GM19395 (cell line): ENCODE measurements at regions not wholly inside any gene's neighbourhood (a gene's known extent, or its start where the extent isn't known, plus 50 kb on each side); places are given as distances from the start of the nearest gene placed in this dataset.

Experiments
- ATAC-seq: cut with Tn5 transposase; IDR thresholded peaks from one replicate; pipeline ENCODE4 v1.9.1; 2021; ENCODE audit warnings: mild to moderate bottlenecking, moderate library complexity; ENCODE audit not compliant: unreplicated experiment

DNA sequence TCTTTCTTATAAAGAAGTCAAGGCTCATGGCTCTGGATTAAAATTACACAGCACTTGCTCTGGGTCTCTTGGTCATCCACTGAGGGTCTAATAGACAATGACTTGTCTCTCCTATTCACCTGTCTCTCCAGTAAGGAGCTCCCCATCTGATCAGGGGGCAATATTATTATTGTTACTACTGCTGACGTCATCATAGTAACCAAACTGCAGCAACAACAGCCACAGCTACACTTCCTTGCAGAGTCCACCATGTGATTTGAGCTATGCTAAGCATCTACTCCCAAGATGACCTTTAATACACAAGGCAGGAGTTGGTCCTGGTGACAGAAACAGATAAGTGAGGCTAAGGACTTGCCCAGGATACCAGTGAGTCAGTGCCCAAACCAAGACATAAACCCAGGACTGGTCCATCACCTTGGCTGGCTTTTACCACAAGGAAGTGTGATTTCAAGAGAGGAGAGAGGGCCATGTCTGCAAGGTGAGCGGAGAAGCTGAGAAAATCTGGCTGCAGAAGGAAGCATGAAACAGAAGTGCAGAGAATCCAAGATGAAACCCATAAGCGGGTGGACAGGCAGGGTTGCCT lies 602.5 kb downstream of the PTPRU start:
- no peak for ATAC-seq

DNA sequence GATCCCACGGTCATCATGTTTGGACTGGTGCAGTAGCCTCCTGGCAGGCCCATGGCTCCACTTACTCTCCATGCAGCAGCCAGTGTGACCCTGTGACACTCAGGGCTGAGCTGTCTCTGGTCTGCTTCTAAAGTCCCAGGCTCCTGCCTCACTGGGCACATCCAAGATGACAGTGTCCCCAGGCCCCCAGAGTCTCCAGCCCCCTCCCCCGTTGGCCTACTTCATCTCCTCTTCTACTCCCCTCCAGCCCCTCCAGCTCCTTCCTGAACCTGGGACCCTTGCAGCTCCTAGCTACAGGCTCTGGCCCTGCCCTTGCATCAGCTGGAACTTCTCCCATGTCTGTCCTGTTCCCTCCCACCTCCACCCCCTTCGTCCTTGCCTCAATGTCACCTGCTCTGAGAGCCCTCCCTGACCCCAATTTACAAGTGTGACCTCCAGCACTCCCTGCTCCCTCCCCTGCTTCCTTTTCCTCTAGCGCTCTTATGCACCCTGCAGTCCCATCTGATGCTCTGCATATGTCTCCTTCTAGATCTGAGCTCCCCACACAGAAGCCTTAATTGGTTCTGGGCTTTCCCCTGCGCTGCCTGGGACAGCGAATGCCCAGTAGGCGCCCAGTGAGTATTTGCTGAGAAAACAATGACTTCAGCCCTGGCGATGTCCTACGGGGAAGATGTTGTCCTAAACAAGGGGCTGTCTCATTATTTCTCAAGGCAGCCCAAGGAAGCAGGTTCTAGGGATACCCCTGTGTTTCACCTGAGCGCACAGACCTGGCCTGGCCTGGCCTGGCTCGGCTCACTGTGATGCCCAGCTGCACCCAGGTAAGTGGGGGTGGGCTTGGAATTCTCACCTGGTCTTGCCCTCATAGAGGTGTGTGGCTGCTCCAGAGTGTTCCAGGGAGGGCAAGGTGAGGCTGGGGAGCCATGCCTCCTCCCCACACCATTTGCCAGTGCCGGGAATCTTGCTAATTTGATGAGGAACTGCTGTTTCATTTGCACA lies 600.6 kb downstream of the PTPRU start:
- no peak for ATAC-seq

DNA sequence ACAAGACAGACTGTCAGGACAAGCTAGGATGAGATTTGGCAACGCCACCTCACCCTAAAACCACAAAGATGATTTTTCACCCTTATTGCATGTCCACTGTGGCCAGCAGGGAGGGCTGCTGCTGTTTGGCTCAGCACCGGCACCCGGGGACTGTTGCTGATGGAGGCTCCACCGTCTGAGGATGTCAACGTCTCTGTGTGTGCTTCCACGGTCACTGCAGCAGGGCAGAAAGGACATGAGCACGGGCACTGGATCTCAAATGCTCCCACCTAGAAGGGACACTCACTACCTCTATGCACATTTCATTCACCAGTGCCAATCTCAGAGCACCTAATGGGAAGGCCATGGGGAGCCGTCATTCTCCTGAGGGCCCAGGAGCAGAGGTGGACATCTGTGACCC lies 599.6 kb downstream of the PTPRU start:
- no peak for ATAC-seq

DNA sequence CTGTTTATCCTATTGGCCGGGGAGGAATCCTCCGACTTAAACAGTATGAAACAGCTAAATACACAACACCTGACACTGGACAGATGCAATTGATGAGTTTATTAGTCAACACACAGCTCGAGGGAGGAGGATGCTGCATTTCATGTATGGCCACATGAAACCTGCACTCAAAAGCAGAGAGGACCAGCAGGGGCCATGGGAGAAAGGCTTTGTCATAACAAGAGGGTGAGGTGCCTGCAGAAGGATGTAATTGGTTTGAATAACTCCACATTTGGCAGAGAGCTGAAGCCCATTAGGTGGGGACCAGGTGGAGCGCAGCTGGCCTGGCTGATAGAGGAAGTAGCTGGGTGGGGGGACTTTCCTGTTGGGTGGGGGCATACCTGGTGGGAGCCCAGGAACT lies 599.1 kb downstream of the PTPRU start:
- no peak for ATAC-seq

DNA sequence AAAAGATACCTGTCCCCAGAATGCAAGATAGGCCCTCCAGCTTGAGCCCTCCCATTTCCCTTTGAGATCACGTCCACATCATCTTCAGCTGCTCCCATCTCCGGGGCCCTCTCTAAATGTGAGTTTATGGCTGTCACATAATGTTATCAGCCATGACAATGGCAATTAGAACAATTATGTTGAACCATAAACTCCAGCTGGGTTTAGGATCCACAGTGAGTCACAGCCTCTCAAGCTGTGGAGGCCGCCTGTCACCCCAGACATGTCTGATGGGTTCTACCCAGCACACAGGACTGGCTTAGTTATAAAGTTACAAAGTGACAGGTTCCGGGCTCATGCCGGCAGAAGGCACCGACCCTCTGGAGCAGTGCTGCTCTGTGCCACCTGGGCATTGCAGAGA lies 597.3 kb downstream of the PTPRU start:
- no peak for ATAC-seq

DNA sequence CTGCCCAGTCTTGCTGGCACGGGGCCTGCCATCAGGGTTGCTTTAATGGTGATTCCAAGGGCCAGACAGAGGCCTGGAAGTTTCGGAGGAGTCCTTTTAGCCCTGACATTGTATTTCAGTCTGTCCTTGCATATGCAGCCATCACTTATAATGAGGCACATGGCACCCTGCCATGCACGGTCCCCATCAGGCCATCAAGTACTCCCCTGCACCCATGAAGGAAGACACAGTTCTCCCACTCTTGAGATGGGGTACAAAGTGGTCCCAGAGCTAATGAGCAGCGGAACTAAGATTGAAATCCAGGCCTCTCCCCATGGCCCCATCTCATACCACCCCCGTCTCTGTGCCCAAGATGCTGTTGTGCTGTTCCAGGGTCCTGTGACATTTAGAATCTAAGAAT lies 596.6 kb downstream of the PTPRU start:
- no peak for ATAC-seq

DNA sequence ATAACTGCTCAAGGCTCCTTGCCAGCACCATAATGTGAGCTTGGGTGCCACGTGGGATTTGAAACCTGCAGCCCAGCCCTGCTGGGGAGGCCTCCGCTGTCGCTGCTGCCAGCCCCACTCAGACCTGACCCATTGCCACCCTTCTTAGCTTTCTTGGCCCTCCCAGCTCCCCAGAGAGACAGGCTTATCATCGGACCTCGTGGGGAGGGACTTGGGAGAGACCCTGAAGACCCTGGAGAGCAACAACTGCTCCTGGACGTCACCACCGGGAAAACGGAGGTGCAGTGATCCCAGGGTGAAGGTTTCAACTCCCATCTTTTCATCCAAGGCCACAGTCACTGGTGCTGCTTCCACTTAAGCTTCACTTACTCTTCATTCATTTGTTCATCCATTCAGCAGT lies 596.1 kb downstream of the PTPRU start:
- ATAC-seq, result no peak

DNA sequence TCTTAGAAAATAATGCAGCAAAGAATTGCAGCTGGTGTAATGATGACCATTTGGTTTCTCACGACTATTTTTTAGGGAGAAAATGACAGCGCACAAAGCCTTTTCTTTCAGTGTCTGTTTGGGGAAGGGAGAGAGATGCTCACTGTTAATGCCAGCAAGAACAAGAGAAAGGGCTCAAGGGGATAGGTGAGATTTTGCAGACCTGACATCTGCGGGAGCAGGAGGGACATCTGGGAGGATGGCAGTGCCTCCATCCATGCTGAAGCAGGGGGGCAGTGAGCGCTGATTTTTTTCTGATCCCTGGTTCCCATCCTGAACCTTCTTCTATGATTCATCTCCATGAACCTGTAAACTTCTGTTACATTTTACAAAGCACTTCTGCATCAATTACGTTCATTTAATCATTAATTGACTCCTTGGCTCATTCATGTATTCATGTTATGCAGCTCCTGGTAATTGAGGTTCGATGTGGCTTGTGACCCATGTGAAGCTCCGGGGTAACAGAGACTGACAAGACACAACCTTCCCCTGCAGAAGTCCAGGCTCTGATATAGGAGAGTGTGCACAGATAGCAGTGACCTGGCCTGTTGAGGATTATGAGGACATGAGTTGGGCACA lies 595.3 kb downstream of the PTPRU start:
- ATAC-seq, result no peak

DNA sequence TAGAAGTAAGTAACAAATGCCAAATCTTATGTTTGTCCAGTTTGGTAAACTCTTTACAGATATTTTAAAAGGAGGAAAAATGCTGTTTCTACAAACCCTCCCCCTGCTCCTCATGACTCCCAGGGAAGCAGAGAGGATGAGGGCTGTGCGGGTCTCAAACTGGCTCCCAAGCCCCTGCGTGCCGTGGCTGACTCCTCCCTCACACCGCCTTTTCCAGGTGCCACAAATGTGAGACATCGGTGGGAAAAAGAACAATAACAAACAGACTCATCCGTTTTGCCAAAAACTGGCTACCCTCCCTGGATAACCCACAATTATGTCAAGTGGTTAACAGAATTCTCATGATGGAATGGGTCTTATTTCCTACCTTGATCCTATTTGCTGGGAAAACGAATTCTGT lies 594.6 kb downstream of the PTPRU start:
- no peak for ATAC-seq

DNA sequence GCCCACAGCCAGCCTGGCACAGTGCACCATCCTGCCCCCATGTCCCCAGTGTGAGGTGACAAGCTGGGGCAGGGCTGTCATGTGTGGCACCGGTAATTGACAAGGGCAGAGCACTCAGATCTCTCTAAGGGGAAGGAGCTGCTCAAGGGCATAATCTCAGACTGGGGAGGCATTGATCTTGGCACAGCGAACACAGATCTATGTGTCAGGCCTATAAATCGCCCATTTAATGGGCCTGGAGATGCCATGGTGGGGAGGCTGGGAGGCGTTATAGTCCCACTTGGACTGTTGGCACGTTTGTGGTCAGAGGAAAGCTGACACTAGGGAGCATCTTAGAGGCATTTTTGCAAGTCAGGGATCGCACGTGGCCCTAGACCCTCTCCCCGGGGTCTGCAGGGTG lies 594.1 kb downstream of the PTPRU start:
- no peak for ATAC-seq

DNA sequence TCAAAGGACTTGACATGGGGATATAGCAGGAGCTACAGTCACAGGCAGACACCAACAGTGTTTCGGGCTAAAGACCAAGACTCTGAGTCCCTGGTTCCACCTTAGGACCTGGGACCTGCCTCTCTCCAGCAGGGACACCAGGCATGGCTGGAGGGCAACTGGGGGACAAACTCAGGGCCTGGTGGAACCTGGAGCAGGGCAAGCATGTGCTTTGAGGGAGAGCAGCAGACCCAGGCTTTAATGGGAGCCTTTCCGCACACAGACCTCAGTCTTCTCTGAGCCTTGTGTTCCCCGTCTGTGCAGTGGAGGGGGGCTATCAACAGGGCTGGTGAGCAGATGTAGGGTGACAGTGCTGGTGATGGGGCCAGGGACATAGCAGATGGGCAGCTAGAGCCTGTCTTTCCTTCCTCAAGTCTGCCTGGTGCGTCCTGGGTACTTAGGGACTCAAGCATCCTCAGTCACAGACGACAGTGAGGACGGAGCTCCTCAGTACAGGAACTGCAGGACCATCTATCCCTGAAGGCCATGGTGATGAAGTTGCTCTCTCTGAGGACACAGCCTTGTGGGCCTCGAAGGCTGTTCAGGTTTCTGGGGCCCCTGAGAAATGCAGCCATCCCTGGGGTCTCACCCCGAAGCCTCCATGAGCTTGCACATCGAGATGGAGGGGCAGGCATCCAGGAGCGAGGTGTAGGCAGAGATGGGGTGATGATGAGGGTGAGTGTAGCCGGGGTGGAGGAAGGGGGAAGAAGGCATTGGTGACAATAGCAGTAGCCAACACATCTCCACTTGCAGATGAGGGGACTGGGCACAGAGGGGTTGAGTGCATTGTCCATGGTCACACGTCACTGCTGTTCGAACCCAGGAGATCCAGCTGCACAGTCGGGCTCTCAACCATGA lies 593.4 kb downstream of the PTPRU start:
- ATAC-seq, result no peak

DNA sequence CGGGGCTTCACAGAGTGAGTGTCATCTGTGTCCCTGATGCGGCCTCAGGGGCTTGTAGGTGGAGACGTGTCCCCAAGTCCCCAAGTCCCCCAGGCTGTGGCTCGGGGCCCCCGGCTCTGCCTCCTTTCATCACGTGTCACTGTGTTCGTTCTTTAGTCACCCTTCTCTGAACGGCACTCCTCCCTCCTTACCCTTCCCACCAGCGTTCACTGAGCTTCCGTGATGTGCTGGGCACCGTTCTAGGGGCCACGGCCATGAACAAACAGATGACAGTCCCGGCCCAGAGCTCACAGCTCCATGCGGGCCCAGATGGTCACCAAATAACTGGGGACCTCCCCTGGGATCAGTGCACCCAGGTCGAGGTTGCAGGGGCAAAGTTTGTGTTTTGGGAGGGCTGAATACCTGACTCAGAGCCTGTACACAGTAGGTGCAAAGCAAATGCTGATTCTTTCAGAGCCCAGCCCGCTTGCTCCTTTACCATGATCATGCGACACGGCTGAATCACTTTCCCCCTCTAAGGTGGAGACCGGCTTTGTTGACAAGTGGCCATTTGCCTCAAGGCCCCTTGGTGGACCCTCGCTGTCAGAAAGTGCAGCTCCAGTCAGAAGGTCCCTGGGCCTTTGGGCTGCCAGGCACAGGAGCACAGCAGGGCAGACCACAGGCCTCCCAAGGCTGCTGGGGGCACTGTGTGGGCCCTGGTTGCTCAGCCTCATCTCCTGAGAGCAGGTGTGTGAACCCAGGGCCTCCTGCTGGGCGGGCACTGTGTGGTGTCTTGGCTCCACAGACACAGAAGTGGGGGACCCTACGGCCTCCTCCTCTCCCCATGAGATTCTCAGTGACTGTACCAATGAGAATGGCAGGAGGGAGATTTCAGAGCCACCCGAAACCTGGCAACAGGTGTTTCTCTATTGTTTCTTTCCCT lies 592.5 kb downstream of the PTPRU start:
- no peak for ATAC-seq

DNA sequence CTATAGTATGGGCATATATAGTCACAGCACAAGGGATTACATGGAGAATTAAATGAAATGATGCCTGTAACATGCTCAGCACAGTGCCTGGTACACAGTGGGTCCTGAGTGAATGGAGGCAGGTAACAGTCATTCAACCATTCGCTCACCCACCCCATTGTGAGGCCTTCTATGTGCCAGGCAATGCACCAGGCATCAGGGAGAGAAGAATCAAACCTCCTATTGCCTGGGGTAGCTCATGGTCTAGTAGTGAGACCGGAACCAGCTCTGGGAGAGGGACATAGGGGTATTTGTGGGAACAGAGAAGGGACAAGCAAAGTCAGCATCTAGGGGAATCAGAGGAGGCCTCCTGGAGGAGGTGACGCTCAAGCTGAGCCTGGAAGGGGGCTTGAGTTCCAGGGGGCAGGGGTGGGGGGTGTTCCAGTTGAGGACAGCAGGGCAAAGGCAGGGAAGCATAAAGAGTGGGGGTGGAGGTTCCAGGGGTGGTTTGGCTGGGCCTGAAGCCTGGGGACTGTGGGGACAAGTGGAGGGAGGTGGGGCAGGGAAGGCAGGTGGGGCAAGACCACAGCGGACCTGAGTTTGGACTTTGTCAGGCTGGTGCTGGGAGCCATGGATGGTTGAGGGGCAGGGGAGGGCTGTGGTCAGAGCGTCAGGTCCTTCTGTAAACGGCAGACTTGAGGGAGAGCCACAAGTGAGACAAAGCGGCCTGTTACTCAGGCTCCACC lies 591.6 kb downstream of the PTPRU start:
- no peak for ATAC-seq

DNA sequence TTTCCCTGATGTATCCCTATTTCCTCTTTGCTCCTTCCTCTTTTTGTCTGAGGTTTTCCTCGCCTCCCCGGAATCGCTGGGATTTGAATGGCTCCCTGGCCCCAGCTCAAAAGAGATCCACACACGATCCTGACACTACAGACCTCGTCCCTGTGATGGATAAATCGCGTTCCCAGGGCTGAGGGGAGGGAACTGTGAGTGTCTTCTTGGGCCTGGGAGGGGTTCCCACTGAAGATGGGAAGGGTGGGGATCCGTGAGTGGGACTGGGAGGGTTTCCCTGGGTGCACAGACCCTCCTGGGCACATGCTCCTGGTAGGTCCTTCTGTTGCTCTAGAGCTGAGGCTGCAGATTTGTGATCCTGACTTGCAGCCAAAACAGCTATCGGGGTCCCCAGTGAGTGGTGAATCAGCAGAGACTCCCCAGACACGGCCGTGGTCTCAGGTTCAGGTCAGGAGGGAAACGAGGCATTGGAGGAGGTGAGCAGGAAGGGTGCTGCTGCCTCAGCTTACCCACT lies 591.0 kb downstream of the PTPRU start:
- no peak for ATAC-seq

DNA sequence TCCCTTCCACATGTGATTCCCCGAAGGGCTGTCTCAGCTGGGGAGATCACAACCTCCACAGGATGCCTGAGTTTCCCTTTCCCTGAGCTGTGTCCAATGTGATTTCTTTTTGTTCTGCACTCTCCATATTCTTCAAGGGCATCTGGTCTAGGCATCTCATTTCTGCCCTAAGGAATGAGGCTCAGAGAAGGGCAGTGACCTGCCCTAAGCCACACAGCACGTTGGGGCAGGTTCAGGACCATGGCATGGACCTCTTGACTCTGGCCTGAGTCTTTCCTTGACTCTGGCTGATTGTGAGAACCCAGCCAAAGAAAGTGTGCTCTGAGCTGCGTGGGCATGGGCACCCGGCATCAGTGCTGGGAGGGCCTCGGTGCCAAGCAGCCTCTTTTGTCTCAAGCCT lies 590.3 kb downstream of the PTPRU start:
- no peak for ATAC-seq

DNA sequence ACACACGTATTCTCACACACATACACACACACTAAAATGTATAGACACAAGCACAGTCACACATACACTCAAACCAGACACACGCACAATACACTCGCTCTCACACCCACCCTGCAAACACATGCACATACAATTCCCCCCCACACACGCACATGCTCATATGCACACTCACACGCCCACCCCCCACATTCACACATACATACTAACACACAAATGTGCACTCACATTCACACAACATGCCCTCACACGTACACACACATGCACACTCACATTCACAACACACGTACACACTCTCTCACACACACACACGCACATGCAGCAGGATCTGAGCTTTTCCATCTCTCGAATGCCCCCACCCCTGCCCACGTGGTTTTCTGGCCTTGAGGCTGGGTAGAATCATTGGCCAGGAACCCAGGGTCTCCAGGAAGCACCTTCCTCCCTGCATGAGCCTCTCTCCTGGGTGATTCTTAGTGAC lies 589.7 kb downstream of the PTPRU start:
- ATAC-seq, result no peak

DNA sequence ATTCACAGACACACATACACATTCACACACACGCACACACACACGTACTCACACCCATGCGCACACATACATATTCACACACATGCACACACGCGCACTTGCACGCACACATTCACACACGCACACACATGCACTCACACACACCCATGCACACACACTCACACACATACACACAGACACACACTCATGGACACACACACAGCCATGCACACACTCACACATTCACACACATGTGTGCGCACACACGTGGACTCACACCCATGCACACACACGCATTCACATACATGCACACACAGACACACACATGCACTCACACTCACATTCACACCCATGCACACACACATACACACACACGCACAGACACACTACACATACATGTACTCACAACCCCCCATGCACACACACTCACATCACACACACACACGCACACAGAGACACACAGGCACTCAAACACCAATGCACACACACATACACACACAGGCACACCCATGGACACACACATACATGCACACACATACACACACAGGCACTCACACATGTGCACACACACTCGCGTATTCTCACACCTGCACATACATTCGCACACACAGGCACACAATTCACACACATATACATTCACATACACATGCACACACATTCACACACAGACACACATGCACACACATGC lies 589.1 kb downstream of the PTPRU start:
- no peak for ATAC-seq

DNA sequence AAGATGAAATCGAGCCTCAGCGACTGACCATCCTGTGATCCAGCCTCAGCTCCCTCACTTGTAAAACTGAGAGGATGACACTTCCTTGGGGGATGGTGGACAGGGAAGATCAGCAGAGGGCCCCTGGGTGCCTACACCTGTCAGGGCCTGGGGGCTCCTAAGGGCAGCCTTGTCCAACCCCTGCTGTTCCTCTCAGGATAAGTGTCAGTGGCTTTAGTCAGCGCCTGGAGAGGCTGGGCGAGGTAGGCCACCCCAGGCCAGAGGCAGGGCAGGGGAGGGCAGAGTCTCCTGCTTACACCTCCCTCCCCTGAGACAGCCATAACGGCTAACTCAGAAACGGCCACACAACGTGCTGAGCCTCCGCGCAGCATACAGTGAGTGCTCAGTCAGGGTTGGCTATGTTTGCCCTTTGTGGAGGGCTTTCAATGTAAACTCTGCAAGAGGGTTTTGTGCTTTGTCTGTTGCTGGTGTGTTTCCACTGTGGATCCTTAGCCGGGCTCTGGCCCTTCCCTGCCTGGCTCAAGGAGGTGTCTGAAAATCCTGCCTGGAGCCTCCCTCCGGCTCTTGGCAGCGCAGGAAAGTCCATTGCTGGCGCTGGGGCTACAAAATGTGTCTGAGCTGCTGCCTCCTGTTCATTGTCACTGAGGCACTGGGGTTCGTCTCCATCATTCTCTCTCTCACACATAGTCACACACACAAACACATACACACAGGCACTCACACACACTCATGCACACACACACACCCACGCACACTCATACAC lies 588.4 kb downstream of the PTPRU start:
- no peak for ATAC-seq
